Mucosa of rectum (tissue), 2 donors: ENCODE measurements at regions not wholly inside any gene's neighbourhood (a gene's known extent, or its start where the extent isn't known, plus 50 kb on each side); places are given as distances from the start of the nearest gene placed in this dataset.

Source experiments
- H3K27ac ChIP-seq, 2 donors: one replicate each; pipeline ENCODE4 v1.7.0; 2013; ENCODE audit warnings: inconsistent platforms in 2 of 2, low read depth in 2 of 2, low read length in 2 of 2
- H3K27me3 ChIP-seq, 2 donors: one replicate each; pipeline ENCODE4 v1.7.0; 2013; ENCODE audit warnings: low read length in 2 of 2; ENCODE audit not compliant: control insufficient read depth in 2 of 2, insufficient read depth in 2 of 2
- H3K36me3 ChIP-seq, 2 donors: one replicate each; pipeline ENCODE4 v1.7.0; 2013; ENCODE audit warnings: low read length in 2 of 2; ENCODE audit not compliant: control insufficient read depth in 2 of 2, insufficient read depth in 2 of 2
- H3K4me1 ChIP-seq, 2 donors: one replicate each; pipeline ENCODE4 v1.7.0; 2013; ENCODE audit warnings: low read length in 2 of 2, mild to moderate bottlenecking in 1 of 2; ENCODE audit not compliant: control insufficient read depth in 2 of 2, insufficient read depth in 2 of 2
- H3K4me3 ChIP-seq, 2 donors: one replicate each; pipeline ENCODE4 v1.7.0; 2013; ENCODE audit warnings: low read length in 2 of 2
- H3K9ac ChIP-seq, 2 donors: one replicate each; pipeline ENCODE4 v1.7.0; 2013; ENCODE audit warnings: low read length in 2 of 2, low read depth in 1 of 2, mild to moderate bottlenecking in 1 of 2
- H3K9me3 ChIP-seq, 2 donors: one replicate each; pipeline ENCODE4 v1.7.0; 2013; ENCODE audit warnings: low read length in 2 of 2; ENCODE audit not compliant: control insufficient read depth in 2 of 2
- donor health status: healthy.
- donor health status: Normal muscosa, but diverticular disease.

GRCh38 chr2:19504400-19505198 is 146.2 kb upstream of the OSR1 start:
- peaks cover 0 to 4% of the 10 kb centered on the region in 2 donors for H3K4me1 ChIP-seq
- no peaks in the 10 kb centered on the region for H3K27me3 ChIP-seq
- no peaks in the 10 kb centered on the region for H3K9me3 ChIP-seq
- H3K27ac ChIP-seq: no peak overlapping the region
- H3K36me3 ChIP-seq: no peaks in the 10 kb centered on the region
- no peak overlapping the region for H3K9ac ChIP-seq
- H3K4me3 ChIP-seq: no peak overlapping the region

GRCh38 chr2:19503915-19504314 is 145.5 kb upstream of the OSR1 start:
- Histone ChIP-seq H3K9me3 (no peaks in the 10 kb centered on the region), H3K27ac (no peak overlapping the region), H3K4me3 (no peak overlapping the region), H3K27me3 (no peaks in the 10 kb centered on the region), H3K9ac (no peak overlapping the region), H3K4me1 (peaks cover 0 to 4% of the 10 kb centered on the region in 2 donors), H3K36me3 (no peaks in the 10 kb centered on the region)

DNA sequence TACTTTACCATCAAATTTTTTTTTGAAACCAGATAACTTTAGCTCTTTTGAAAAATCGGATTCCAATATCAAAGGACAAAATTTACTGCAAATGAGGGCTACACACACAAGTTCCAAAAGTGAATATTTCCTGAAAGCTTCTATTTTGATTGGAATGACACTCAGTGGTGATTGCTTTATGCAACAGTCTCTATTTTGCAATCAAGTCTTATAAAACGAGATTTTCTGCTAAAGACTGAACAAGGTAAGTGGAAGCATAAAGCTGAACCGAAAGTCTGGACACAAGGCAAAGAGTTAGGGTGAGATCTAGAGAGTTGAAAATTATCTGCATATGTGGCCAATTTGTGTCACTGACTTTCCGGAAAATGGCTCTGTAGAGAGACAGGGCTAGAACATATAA is 145.0 kb upstream of the OSR1 start:
- H3K27ac ChIP-seq: no peak overlapping the region
- no peaks in the 10 kb centered on the region for H3K9me3 ChIP-seq

GRCh38 chr2:19500126-19500525 is 141.7 kb upstream of the OSR1 start:
- Histone ChIP-seq H3K27me3 (no peaks in the 10 kb centered on the region), H3K9ac (no peak overlapping the region), H3K4me1 (peaks cover 0 to 2% of the 10 kb centered on the region in 2 donors), H3K9me3 (no peaks in the 10 kb centered on the region), H3K4me3 (no peak overlapping the region), H3K36me3 (no peaks in the 10 kb centered on the region), H3K27ac (no peak overlapping the region)

More for the DNA sequence above, 145.0 kb upstream of the OSR1 start:
- Histone ChIP-seq H3K27me3 (no peaks in the 10 kb centered on the region), H3K9ac (no peak overlapping the region), H3K36me3 (no peaks in the 10 kb centered on the region), H3K4me3 (no peak overlapping the region), H3K4me1 (peaks cover 0 to 4% of the 10 kb centered on the region in 2 donors)

GRCh38 chr2:19496646-19497045 is 138.2 kb upstream of the OSR1 start:
- no peak overlapping the region for H3K4me3 ChIP-seq
- no peaks in the 10 kb centered on the region for H3K9me3 ChIP-seq
- H3K27me3 ChIP-seq: no peaks in the 10 kb centered on the region
- H3K27ac ChIP-seq: no peak overlapping the region
- no peak overlapping the region for H3K9ac ChIP-seq
- H3K36me3 ChIP-seq: no peaks in the 10 kb centered on the region
- H3K4me1 ChIP-seq: no peaks in the 10 kb centered on the region

- Histone ChIP-seq H3K9me3 (no peaks in the 10 kb centered on the region), H3K27me3 (no peaks in the 10 kb centered on the region), H3K4me1 (no peaks in the 10 kb centered on the region), H3K36me3 (no peaks in the 10 kb centered on the region), H3K27ac (no peak overlapping the region), H3K9ac (no peak overlapping the region), H3K4me3 (no peak overlapping the region)
These were observed 135.8 kb upstream of the OSR1 start for GRCh38 chr2:19494241-19494640.

- H3K36me3 ChIP-seq: no peaks in the 10 kb centered on the region
- no peaks in the 10 kb centered on the region for H3K4me1 ChIP-seq
- no peak overlapping the region for H3K4me3 ChIP-seq
- no peaks in the 10 kb centered on the region for H3K9me3 ChIP-seq
- no peaks in the 10 kb centered on the region for H3K27me3 ChIP-seq
- H3K9ac ChIP-seq: no peak overlapping the region
- no peak overlapping the region for H3K27ac ChIP-seq
These were observed 133.4 kb upstream of the OSR1 start for GRCh38 chr2:19491796-19492195.

DNA sequence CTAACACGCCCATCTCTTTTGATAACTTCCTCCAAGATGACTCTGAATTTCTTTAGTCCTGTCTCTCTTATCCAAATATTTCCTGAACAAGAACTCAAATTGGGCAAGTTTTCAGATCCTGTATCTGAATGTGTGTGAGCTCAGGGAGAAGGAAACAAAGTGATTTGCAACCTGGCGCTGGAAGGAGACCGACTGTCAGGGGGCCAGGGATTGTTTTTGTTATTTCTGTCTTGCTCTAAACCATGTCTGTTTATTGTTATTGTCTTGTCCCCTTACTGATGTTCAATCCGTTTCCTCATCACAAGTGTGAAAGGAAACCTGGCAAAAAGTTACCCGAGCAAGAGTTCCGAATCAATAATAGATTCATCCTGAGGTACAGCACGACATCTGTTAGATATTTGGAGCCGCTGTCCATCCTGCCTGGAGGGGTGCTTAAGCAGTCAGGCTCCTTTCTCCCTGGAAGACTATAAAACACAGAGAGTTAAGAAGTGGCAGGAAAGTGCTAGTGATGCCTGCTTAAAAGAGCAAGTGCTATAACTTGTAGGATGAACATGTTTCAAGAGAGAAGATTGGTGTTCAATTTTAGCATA is 132.5 kb upstream of the OSR1 start:
- Histone ChIP-seq H3K36me3 (no peaks in the 10 kb centered on the region), H3K4me3 (no peak overlapping the region), H3K27ac (no peak overlapping the region), H3K4me1 (no peaks in the 10 kb centered on the region), H3K9ac (no peak overlapping the region), H3K27me3 (no peaks in the 10 kb centered on the region), H3K9me3 (no peaks in the 10 kb centered on the region)

GRCh38 chr2:19488009-19488691 is 129.7 kb upstream of the OSR1 start:
- H3K27ac ChIP-seq: no peak overlapping the region
- no peak overlapping the region for H3K9ac ChIP-seq
- H3K27me3 ChIP-seq: no peaks in the 10 kb centered on the region
- H3K36me3 ChIP-seq: no peaks in the 10 kb centered on the region
- H3K4me3 ChIP-seq: no peak overlapping the region
- H3K4me1 ChIP-seq: no peaks in the 10 kb centered on the region
- no peaks in the 10 kb centered on the region for H3K9me3 ChIP-seq

DNA sequence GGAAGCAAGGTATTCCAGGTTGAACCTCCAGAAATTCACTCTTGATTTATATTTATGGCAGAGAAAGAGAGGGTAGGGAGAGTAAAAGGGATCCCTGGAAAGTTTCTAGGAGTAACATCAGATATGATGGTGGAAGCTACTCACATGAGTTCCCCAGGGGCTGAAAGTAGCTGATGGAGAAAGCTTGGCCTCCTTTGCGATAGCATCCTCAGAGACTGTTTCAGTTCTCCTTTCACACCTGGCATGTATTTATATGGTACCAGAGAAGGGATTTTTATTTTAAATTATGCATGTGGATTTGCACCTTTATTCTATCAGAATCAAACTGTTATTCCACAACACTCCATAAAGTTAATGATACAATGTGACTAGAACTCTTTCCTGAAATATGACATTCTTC is 126.3 kb upstream of the OSR1 start:
- Histone ChIP-seq H3K9ac (no peak overlapping the region), H3K27me3 (no peaks in the 10 kb centered on the region), H3K9me3 (no peaks in the 10 kb centered on the region), H3K4me1 (no peaks in the 10 kb centered on the region), H3K4me3 (no peak overlapping the region), H3K27ac (no peak overlapping the region), H3K36me3 (no peaks in the 10 kb centered on the region)
